ENCODE measurements at regions not wholly inside any gene's neighbourhood (a gene's known extent, or its start where the extent isn't known, plus 50 kb on each side); places are given as distances from the start of the nearest gene placed in this dataset.
A peak's percentile ranks its signal among the peaks of the same experiment; 100 is the strongest.
"Not testable (repeated sequence)": the region's sequence is repeated elsewhere in the genome, so short reads cannot be mapped to it uniquely, and the experiment has no call there.

DNA sequence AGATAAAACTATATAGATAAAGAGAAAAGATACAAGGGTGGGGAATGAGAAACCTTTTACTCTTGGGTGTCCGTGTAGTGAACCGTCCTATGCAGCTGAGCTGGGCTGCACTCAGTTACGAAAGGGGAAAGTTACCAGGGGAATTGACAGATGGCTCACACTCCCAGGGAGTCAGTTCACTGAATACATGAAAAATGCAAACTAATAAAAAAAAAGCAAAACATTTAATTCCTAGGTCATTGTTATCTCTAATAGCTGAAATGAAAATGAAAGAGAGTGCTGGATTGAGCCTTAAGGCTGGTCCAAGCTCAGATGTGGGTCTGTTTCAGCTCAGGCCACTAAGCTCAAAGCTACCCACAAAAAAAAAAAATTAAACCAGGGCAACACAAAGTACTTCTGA is 138.0 kb downstream of the THBS2 start:
- no peak for DNase-seq
- no peaks in the 10 kb centered on the region for H3K4me1 ChIP-seq (ENCODE audit: control insufficient read depth, insufficient read depth, low read length)
- H3K27me3 ChIP-seq (ENCODE audit: control insufficient read depth, insufficient read depth) = no peaks in the 10 kb centered on the region
- H3K27ac ChIP-seq (ENCODE audit: low read length) = no peak overlapping the region
- H3K4me3 ChIP-seq (ENCODE audit: low read length) = no peak overlapping the region
- 45% methylated on average over 3 of the region's 3 CpGs for WGBS
- ATAC-seq = peak; percentile 32 to 38
- intact Hi-C loops (cut with DNase I) = no loop called here
- H3K9me3 ChIP-seq (ENCODE audit: control insufficient read depth, low read length) = no peaks in the 10 kb centered on the region

DNA sequence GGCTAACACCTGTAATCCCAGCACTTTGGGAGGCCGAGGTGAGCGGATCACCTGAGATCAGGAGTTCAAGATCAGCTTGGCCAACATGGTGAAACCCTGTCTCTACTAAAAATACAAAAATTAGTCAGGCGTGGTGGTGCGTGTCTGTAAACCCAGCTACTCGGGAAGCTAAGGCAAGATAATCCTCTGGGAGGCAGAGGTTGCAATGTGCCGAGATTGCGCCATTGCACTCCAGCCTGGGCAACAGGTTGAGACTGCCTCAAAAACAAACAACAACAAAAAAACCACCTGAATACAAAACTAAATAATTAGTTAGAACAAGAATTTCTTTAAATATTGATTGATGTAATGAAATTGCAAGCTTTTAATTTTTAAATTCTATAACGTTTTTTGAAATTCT is 139.0 kb downstream of the THBS2 start:
- H3K4me3 ChIP-seq (ENCODE audit: low read length); intact Hi-C loops (cut with DNase I); H3K27me3 ChIP-seq (ENCODE audit: control insufficient read depth, insufficient read depth); H3K27ac ChIP-seq (ENCODE audit: low read length); H3K4me1 ChIP-seq (ENCODE audit: control insufficient read depth, insufficient read depth, low read length); ATAC-seq; DNase-seq; H3K9me3 ChIP-seq (ENCODE audit: control insufficient read depth, low read length): not testable (repeated sequence)
- WGBS = 82% methylated on average over 8 of the region's 8 CpGs

DNA sequence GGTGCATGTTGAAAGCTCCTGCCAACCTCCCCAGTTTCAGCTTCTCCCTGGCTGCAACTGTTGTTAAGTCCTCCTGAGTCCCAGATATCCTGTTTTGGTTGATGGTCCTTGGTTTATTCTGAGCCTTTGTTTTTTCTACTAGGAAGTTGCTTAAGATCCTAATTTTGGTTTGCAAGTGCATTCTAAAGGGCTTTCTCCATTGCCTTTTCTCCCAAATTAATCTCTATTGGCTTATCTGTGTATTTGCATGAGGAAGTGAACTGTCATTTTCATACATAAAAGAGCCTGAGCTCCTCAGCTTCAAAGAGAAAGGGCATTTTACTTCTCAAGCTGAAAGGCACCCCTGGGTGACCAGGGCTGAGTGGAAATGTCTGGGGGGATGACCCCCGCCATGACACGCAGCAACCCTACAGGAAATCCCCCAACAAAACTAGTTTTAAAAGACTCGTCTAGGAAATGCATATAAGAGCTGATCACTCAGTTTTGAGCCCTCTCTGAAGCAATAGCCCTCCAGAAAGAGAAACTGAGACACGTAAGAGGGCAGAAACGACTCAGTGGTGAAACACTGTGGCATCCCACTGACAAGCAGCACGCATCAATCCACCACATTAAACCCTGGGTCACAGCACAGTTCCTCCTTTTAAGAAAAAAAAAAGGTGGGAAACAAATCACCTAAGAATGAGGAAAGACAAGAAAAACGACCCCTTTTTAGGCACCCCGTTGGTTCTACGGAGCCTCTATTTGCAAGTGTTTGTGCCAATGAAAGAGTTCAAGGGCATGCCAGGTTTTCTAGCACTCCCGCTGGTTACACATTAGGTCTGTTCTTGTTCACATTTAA is 140.9 kb downstream of the THBS2 start:
- intact Hi-C loops (cut with DNase I) = no loop called here
- H3K27ac ChIP-seq (ENCODE audit: low read length) = no peak overlapping the region
- H3K9me3 ChIP-seq (ENCODE audit: control insufficient read depth, low read length) = no peaks in the 10 kb centered on the region
- 45% methylated on average over 10 of the region's 10 CpGs for WGBS
- H3K27me3 ChIP-seq (ENCODE audit: control insufficient read depth, insufficient read depth) = no peaks in the 10 kb centered on the region
- H3K4me3 ChIP-seq (ENCODE audit: low read length) = no peak overlapping the region
- H3K4me1 ChIP-seq (ENCODE audit: control insufficient read depth, insufficient read depth, low read length) = no peaks in the 10 kb centered on the region
- ATAC-seq (no peak), DNase-seq (no peak)

- H3K4me3 ChIP-seq (ENCODE audit: low read length) = no peak overlapping the region
- ATAC-seq (no peak), DNase-seq (no peak)
- no peaks in the 10 kb centered on the region for H3K9me3 ChIP-seq (ENCODE audit: control insufficient read depth, low read length)
- H3K27me3 ChIP-seq (ENCODE audit: control insufficient read depth, insufficient read depth) = no peaks in the 10 kb centered on the region
- H3K4me1 ChIP-seq (ENCODE audit: control insufficient read depth, insufficient read depth, low read length) = no peaks in the 10 kb centered on the region
- 86% methylated on average over 5 of the region's 5 CpGs for WGBS
- H3K27ac ChIP-seq (ENCODE audit: low read length) = no peak overlapping the region
- intact Hi-C loops (cut with DNase I) = no loop called here
These were observed 142.4 kb downstream of the THBS2 start for GRCh38 chr6:169111203-169111602.

DNA sequence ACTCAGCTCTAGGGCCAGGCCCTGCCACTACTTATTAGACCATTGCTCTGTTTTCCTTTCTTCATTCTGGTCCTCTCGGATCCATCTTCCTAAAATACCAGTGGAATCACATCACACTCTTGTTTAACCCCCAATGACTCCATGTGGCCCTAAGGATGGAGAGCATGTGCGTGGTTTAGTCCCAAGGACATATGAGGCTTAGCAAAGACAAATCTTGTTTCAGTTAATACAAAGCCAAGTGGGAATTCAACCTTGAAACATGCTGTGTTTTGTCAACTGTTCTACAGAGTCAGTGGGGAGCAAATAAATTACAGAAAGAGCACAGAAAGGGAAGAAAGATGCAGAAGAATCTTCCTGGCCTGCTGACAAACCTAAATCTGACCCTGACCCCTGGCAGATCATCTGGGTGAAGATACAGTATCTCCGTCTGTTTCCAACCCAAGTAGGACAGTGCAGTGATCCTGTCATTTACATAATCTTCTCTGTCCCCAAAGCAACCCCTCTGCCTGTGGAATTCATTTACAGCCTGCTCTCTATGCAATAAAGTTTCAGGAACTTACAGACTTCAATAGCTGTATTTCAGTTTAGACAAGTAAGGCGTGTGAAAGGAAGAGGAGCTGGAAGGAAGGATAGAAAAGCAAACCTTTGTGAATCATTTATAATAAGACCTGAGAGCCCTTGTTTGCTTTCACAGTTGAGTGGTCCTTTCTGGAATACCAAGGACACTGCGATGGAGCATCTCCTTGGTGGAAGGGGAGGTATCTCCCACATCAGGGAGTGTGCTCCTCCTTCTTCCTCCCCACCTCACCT is 144.0 kb downstream of the THBS2 start:
- no peak overlapping the region for H3K27ac ChIP-seq (ENCODE audit: low read length)
- DNase-seq = no peak

GRCh38 chr6:169108753-169109152 is 144.9 kb downstream of the THBS2 start:
- DNase-seq (no peak), ATAC-seq (no peak)
- intact Hi-C loops (cut with DNase I) = no loop called here
- H3K4me3 ChIP-seq (ENCODE audit: low read length) = no peak overlapping the region
- no peaks in the 10 kb centered on the region for H3K4me1 ChIP-seq (ENCODE audit: control insufficient read depth, insufficient read depth, low read length)
- no peaks in the 10 kb centered on the region for H3K9me3 ChIP-seq (ENCODE audit: control insufficient read depth, low read length)
- H3K27ac ChIP-seq (ENCODE audit: low read length) = no peak overlapping the region
- H3K27me3 ChIP-seq (ENCODE audit: control insufficient read depth, insufficient read depth) = no peaks in the 10 kb centered on the region
- 96% methylated on average over 5 of the region's 5 CpGs for WGBS

More for the DNA sequence above, 144.0 kb downstream of the THBS2 start:
- Histone ChIP-seq H3K4me3 (ENCODE audit: low read length) (no peak overlapping the region), H3K9me3 (ENCODE audit: control insufficient read depth, low read length) (no peaks in the 10 kb centered on the region), H3K27me3 (ENCODE audit: control insufficient read depth, insufficient read depth) (no peaks in the 10 kb centered on the region), H3K4me1 (ENCODE audit: control insufficient read depth, insufficient read depth, low read length) (no peaks in the 10 kb centered on the region)
- no peak for ATAC-seq
- 75% methylated on average over 5 of the region's 5 CpGs for WGBS
- intact Hi-C loops (cut with DNase I) = no loop called here

- DNase-seq (no peak), ATAC-seq (no peak)
- Histone ChIP-seq H3K9me3 (ENCODE audit: control insufficient read depth, low read length) (no peaks in the 10 kb centered on the region), H3K27me3 (ENCODE audit: control insufficient read depth, insufficient read depth) (no peaks in the 10 kb centered on the region), H3K4me3 (ENCODE audit: low read length) (no peak overlapping the region), H3K4me1 (ENCODE audit: control insufficient read depth, insufficient read depth, low read length) (no peaks in the 10 kb centered on the region), H3K27ac (ENCODE audit: low read length) (no peak overlapping the region)
- intact Hi-C loops (cut with DNase I) = no loop called here
- 70% methylated on average over 2 of the region's 2 CpGs for WGBS
These were observed 147.5 kb downstream of the THBS2 start for GRCh38 chr6:169106176-169106575.

GRCh38 chr6:169101981-169102380 is 151.7 kb downstream of the THBS2 start:
- no peak overlapping the region for H3K4me3 ChIP-seq (ENCODE audit: low read length)
- intact Hi-C loops (cut with DNase I) = no loop called here
- ATAC-seq (no peak), DNase-seq (no peak)
- no peaks in the 10 kb centered on the region for H3K9me3 ChIP-seq (ENCODE audit: control insufficient read depth, low read length)
- H3K4me1 ChIP-seq (ENCODE audit: control insufficient read depth, insufficient read depth, low read length) = no peaks in the 10 kb centered on the region
- H3K27ac ChIP-seq (ENCODE audit: low read length) = no peak overlapping the region
- no peaks in the 10 kb centered on the region for H3K27me3 ChIP-seq (ENCODE audit: control insufficient read depth, insufficient read depth)

GRCh38 chr6:169101036-169101805 is 152.4 kb downstream of the THBS2 start:
- intact Hi-C loops (cut with DNase I) = no loop called here
- H3K27ac ChIP-seq (ENCODE audit: low read length) = no peak overlapping the region
- ATAC-seq = no peak
- no peaks in the 10 kb centered on the region for H3K27me3 ChIP-seq (ENCODE audit: control insufficient read depth, insufficient read depth)
- H3K4me1 ChIP-seq (ENCODE audit: control insufficient read depth, insufficient read depth, low read length) = no peaks in the 10 kb centered on the region
- H3K9me3 ChIP-seq (ENCODE audit: control insufficient read depth, low read length) = no peaks in the 10 kb centered on the region
- no peak overlapping the region for H3K4me3 ChIP-seq (ENCODE audit: low read length)
- no peak for DNase-seq
- 81% methylated on average over 6 of the region's 6 CpGs for WGBS

DNA sequence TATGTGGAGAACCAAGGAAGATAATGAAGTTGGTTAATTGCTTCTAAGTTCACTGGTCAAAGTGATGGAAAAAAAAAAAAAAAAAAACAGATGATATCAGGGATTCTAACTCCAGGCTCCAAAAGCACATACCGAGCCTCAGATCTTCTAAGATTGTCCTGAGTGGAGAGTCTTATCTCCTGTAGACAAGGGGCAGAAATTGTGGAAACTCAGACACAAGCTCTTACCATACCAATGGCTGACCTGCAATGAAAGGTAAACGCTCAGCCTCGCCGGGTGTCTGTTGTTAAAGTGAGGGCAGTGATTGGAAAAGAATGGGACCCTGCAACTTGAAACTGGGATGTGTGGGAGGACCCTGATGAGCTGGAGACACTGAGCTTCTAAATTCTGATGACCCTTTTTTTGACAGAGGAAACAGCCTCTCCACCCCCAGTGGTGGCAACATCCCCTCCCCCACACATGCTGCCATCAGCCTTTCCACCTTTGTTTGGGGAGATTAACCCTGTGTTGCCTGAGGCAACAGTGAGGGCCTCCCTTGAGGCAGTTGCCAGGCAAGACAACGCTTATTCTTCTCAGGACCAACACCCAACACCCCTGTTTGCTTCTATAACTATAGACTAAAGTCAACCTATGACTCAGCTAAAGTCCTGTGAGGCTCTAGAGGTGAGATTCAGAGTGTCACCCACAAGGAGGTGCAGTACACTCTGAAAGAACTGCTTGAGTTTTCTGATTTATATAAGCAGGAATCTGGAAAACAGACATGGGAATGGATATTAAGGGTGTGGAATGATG is 154.0 kb downstream of the THBS2 start:
- Histone ChIP-seq H3K27ac (ENCODE audit: low read length) (no peak overlapping the region), H3K27me3 (ENCODE audit: control insufficient read depth, insufficient read depth) (no peaks in the 10 kb centered on the region), H3K9me3 (ENCODE audit: control insufficient read depth, low read length) (no peaks in the 10 kb centered on the region), H3K4me3 (ENCODE audit: low read length) (no peak overlapping the region), H3K4me1 (ENCODE audit: control insufficient read depth, insufficient read depth, low read length) (no peaks in the 10 kb centered on the region)
- WGBS = 77% methylated on average over 5 of the region's 5 CpGs
- ATAC-seq = no peak
- intact Hi-C loops (cut with DNase I) = no loop called here
- DNase-seq = no peak
